ENCODE measurements at regions not wholly inside any gene's neighbourhood (a gene's known extent, or its start where the extent isn't known, plus 50 kb on each side); places are given as distances from the start of the nearest gene placed in this dataset.

DNA sequence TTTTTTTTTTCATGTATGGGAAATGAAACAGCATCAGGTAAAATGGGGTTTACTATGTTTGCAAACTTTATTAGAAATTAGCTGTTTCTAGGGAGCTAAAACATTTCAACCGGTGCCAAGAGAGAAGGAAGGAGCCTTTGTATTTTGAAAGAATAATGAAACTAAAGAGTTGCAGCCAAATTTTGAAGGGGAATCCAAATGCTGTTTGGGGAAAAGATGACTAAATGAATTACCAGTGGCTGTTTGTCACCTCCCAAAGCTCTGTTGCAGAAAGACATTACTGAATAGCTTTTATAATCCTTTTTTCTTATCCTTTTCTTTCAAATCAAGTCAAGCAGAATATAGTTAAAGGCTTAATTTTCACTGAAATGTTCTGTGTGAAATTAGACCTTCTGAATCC, 591.3 kb upstream of the ADGRL2 start:
- TF ChIP-seq ZNF274 (IDR thresholded peaks at IDR 0.05; ENCODE audit: low read depth, low read length) (no peak), YY1 (IDR thresholded peaks at IDR 0.05; ENCODE audit: insufficient read depth, insufficient read length) (no peak), SUZ12 (IDR thresholded peaks at IDR 0.05; ENCODE audit: extremely low read depth, insufficient read depth, insufficient read length) (no peak)
